DND-41 (cell line): ENCODE measurements at regions not wholly inside any gene's neighbourhood (a gene's known extent, or its start where the extent isn't known, plus 50 kb on each side); places are given as distances from the start of the nearest gene placed in this dataset.

Source experiments
- ATAC-seq: fragments of 200-7000 bp; cut with Tn5 transposase; 3 replicates; pipeline ENCODE4 v1.9.1; 2021; ENCODE audit warnings: low read depth; ENCODE audit not compliant: insufficient read depth
- DNase-seq: peaks from one replicate; pipeline ENCODE4 v3.0.0-alpha.2; 2020
- H2AFZ ChIP-seq: 2 replicates; pipeline ENCODE4 v1.6.0; 2012; ENCODE audit warnings: low read depth, low read length
- H3K27ac ChIP-seq: 2 replicates; pipeline ENCODE4 v1.5.1; 2012; ENCODE audit warnings: low read length, inconsistent platforms
- H3K27me3 ChIP-seq: fragments of 200-600 bp; sonication (generic); 2 replicates; pipeline ENCODE4 v1.6.0; 2012; ENCODE audit warnings: low read length, mild to moderate bottlenecking, inconsistent platforms; ENCODE audit not compliant: insufficient read depth, poor library complexity
- H3K36me3 ChIP-seq: 2 replicates; pipeline ENCODE4 v1.5.1; 2012; ENCODE audit warnings: low read length, inconsistent platforms; ENCODE audit not compliant: insufficient read depth
- H3K4me1 ChIP-seq: 2 replicates; pipeline ENCODE4 v1.5.1; 2012; ENCODE audit warnings: mild to moderate bottlenecking, low read length; ENCODE audit not compliant: insufficient read depth
- H3K4me2 ChIP-seq: 2 replicates; pipeline ENCODE4 v1.6.0; 2012; ENCODE audit warnings: mild to moderate bottlenecking, moderate library complexity, low read length, inconsistent platforms; ENCODE audit not compliant: insufficient read depth
- H3K4me3 ChIP-seq, 2 experiments: fragments of 200-600 bp in 1 of 2; shearing (Covaris generic) in 1 of 2; 2 replicates each; pipeline ENCODE4 v1.5.1; 2012 to 2016; ENCODE audit warnings: inconsistent platforms in 2 of 2, low read length in 2 of 2, mild to moderate bottlenecking in 2 of 2, low read depth in 1 of 2, moderate library complexity in 1 of 2
- H3K79me2 ChIP-seq: 2 replicates; pipeline ENCODE4 v1.6.0; 2012; ENCODE audit warnings: low read length, inconsistent platforms; ENCODE audit not compliant: insufficient read depth
- H3K9ac ChIP-seq: 2 replicates; pipeline ENCODE4 v1.6.0; 2012; ENCODE audit warnings: low read depth, mild to moderate bottlenecking, inconsistent platforms, low read length, moderate library complexity
- H3K9me3 ChIP-seq: 2 replicates; pipeline ENCODE4 v1.5.1; 2012; ENCODE audit warnings: low read length, moderate library complexity, mild to moderate bottlenecking, inconsistent platforms; ENCODE audit not compliant: insufficient read depth, severe bottlenecking
- H4K20me1 ChIP-seq: 2 replicates; pipeline ENCODE4 v1.6.0; 2012; ENCODE audit warnings: low read length; ENCODE audit not compliant: insufficient read depth
- CTCF ChIP-seq: IDR thresholded peaks from 2 replicates; pipeline ENCODE4 v1.5.1; 2012; ENCODE audit warnings: borderline replicate concordance, low read length, moderate library complexity, mild to moderate bottlenecking; ENCODE audit not compliant: poor library complexity, severe bottlenecking; ENCODE audit errors: extremely low read depth
- EZH2 ChIP-seq: IDR thresholded peaks from 3 replicates; pipeline ENCODE4 v1.6.1; 2012; ENCODE audit warnings: borderline replicate concordance, low read depth, mild to moderate bottlenecking, moderate library complexity, low read length, inconsistent platforms; ENCODE audit not compliant: severe bottlenecking

- 0 out of 2 replicates have a peak overlapping the region, but pooled peaks have one; percentile 9 for H2AFZ ChIP-seq
- no peak overlapping the region for H3K4me2 ChIP-seq
- no peaks in the 10 kb centered on the region for H3K9me3 ChIP-seq
- no peak for DNase-seq
- peak overlapping the region; percentile 96 for H3K27ac ChIP-seq
- ATAC-seq = no peak
- no peak overlapping the region for H3K4me3 ChIP-seq
- no peaks in the 10 kb centered on the region for H3K27me3 ChIP-seq
- no peaks in the 10 kb centered on the region for H3K79me2 ChIP-seq
- peaks cover 70% of the 10 kb centered on the region for H3K4me1 ChIP-seq
- no peaks in the 10 kb centered on the region for H4K20me1 ChIP-seq
- no peak overlapping the region for H3K9ac ChIP-seq
- no peak for TF ChIP-seq CTCF
- no peak for TF ChIP-seq EZH2
- no peaks in the 10 kb centered on the region for H3K36me3 ChIP-seq
Measured at GRCh38 chr1:224541901-224542630, 74.1 kb upstream of the CNIH3 start.

- no peak overlapping the region; the same call in 1 of the 2 replicates for H3K9ac ChIP-seq
- no peaks in the 10 kb centered on the region for H3K9me3 ChIP-seq
- peak overlapping the region; percentile 96 for H3K27ac ChIP-seq
- DNase-seq (peak; percentile 68), ATAC-seq (peak; percentile 88)
- H3K27me3 ChIP-seq = no peaks in the 10 kb centered on the region
- H2AFZ ChIP-seq = 0 out of 2 replicates have a peak overlapping the region, but pooled peaks have one; percentile 54
- H3K4me2 ChIP-seq = no peak overlapping the region
- TF ChIP-seq EZH2 = no peak
- H3K79me2 ChIP-seq = no peaks in the 10 kb centered on the region
- no peaks in the 10 kb centered on the region for H4K20me1 ChIP-seq
- no peaks in the 10 kb centered on the region for H3K36me3 ChIP-seq
- H3K4me1 ChIP-seq = peaks cover 70% of the 10 kb centered on the region
- no peak overlapping the region for H3K4me3 ChIP-seq
Measured at GRCh38 chr1:224542783-224543440, 73.2 kb upstream of the CNIH3 start.

DNA sequence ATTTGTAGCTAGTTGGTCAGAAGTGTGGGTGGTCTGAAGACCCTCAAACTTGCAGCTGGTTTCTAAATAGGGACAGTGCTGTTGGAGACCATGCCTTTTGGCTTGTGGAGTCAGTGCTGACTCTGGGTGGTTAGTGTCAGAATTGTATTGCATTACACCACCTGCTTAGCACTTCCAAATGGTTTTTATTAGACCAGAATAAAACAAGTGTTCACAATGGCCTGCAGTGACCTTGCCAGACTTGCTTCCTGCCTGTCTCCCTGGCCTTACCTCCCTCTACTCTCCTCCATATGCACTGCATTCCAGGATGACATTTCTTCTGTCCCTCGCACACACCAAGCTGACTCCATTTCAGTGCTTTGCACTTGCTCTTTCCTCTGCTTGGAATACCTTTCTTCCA is 72.7 kb upstream of the CNIH3 start:
- peak overlapping the region; percentile 96 for H3K27ac ChIP-seq
- peak overlapping the region; percentile 54; the same call in 1 of the 2 replicates for H2AFZ ChIP-seq
- no peaks in the 10 kb centered on the region for H4K20me1 ChIP-seq
- H3K4me3 ChIP-seq = no peak overlapping the region
- H3K9ac ChIP-seq = no peak overlapping the region; the same call in 1 of the 2 replicates
- H3K4me2 ChIP-seq = no peak overlapping the region
- peaks cover 66% of the 10 kb centered on the region for H3K4me1 ChIP-seq
- no peaks in the 10 kb centered on the region for H3K36me3 ChIP-seq
- ATAC-seq (no peak), DNase-seq (no peak)
- no peaks in the 10 kb centered on the region for H3K9me3 ChIP-seq
- TF ChIP-seq EZH2 (no peak), CTCF (no peak)
- no peaks in the 10 kb centered on the region for H3K79me2 ChIP-seq
- no peaks in the 10 kb centered on the region for H3K27me3 ChIP-seq
